GM18907 (cell line): ENCODE measurements at regions not wholly inside any gene's neighbourhood (a gene's known extent, or its start where the extent isn't known, plus 50 kb on each side); places are given as distances from the start of the nearest gene placed in this dataset.
A peak's percentile ranks its signal among the peaks of the same experiment; 100 is the strongest.
"Not testable (repeated sequence)": the region's sequence is repeated elsewhere in the genome, so short reads cannot be mapped to it uniquely, and the experiment has no call there.

Experiments
- ATAC-seq: cut with Tn5 transposase; IDR thresholded peaks from one replicate; pipeline ENCODE4 v1.9.1; 2021; ENCODE audit warnings: mild to moderate bottlenecking, moderate library complexity; ENCODE audit not compliant: unreplicated experiment

- not testable (repeated sequence) for ATAC-seq
Observed at GRCh38 chr9:106203815-106204516, 509.6 kb downstream of the TMEM38B start.

- ATAC-seq, result no peak
Observed at GRCh38 chr9:106207298-106207697, 513.0 kb downstream of the TMEM38B start.

- ATAC-seq, result peak; percentile 86
Observed at GRCh38 chr9:106218427-106218826, 524.1 kb downstream of the TMEM38B start.

- peak; percentile 78 for ATAC-seq
Observed at GRCh38 chr9:106218854-106219253, 524.5 kb downstream of the TMEM38B start.

- ATAC-seq, result no peak
Observed at GRCh38 chr9:106220415-106220814, 526.1 kb downstream of the TMEM38B start.

GRCh38 chr9:106228861-106229260, 534.5 kb downstream of the TMEM38B start:
- no peak for ATAC-seq

- ATAC-seq, result no peak
Observed at GRCh38 chr9:106233116-106233515, 538.8 kb downstream of the TMEM38B start.

- ATAC-seq, result not testable (repeated sequence)
Observed at GRCh38 chr9:106260908-106261307, 566.6 kb downstream of the TMEM38B start.

- no peak for ATAC-seq
Observed at GRCh38 chr9:106277966-106278365, 583.6 kb downstream of the TMEM38B start.

GRCh38 chr9:106283769-106284168, 579.2 kb upstream of the ZNF462 start:
- ATAC-seq, result no peak

GRCh38 chr9:106284296-106284695, 578.7 kb upstream of the ZNF462 start:
- ATAC-seq, result no peak

- ATAC-seq, result no peak
Observed at GRCh38 chr9:106286249-106286648, 576.7 kb upstream of the ZNF462 start.

- no peak for ATAC-seq
Observed at GRCh38 chr9:106287091-106287631, 575.8 kb upstream of the ZNF462 start.

GRCh38 chr9:106287731-106288130, 575.2 kb upstream of the ZNF462 start:
- ATAC-seq, result no peak

- ATAC-seq, result no peak
Observed at GRCh38 chr9:106288689-106289088, 574.3 kb upstream of the ZNF462 start.

- ATAC-seq, result no peak
Observed at GRCh38 chr9:106291786-106292185, 571.2 kb upstream of the ZNF462 start.

GRCh38 chr9:106296426-106296825, 566.5 kb upstream of the ZNF462 start:
- no peak for ATAC-seq

GRCh38 chr9:106298997-106299396, 564.0 kb upstream of the ZNF462 start:
- ATAC-seq, result no peak

GRCh38 chr9:106304401-106304920, 558.5 kb upstream of the ZNF462 start:
- ATAC-seq, result no peak

GRCh38 chr9:106305428-106306133, 557.4 kb upstream of the ZNF462 start:
- ATAC-seq, result no peak

GRCh38 chr9:106307670-106308069, 555.3 kb upstream of the ZNF462 start:
- no peak for ATAC-seq

- no peak for ATAC-seq
Observed at GRCh38 chr9:106309925-106310324, 553.0 kb upstream of the ZNF462 start.
